Ishikawa (cell line): ENCODE measurements at regions not wholly inside any gene's neighbourhood (a gene's known extent, or its start where the extent isn't known, plus 50 kb on each side); places are given as distances from the start of the nearest gene placed in this dataset.

ENCODE experiments used
- CEBPB ChIP-seq: IDR thresholded peaks from 2 replicates; pipeline ENCODE4 v1.6.1; 2012
- CREB1 ChIP-seq: IDR thresholded peaks from 2 replicates; pipeline ENCODE4 v1.6.1; 2012; ENCODE audit warnings: low read depth
- EGR1 ChIP-seq: IDR thresholded peaks from 2 replicates; pipeline ENCODE4 v1.6.1; 2012
- EP300 ChIP-seq: IDR thresholded peaks from 2 replicates; pipeline ENCODE4 v1.6.1; 2012; ENCODE audit warnings: borderline replicate concordance
- FOXM1 ChIP-seq: IDR thresholded peaks from 2 replicates; pipeline ENCODE4 v1.6.1; 2012; ENCODE audit warnings: low read depth, borderline replicate concordance
- MAX ChIP-seq: IDR thresholded peaks from 2 replicates; pipeline ENCODE4 v1.6.1; 2012
- NFIC ChIP-seq: IDR thresholded peaks from 2 replicates; pipeline ENCODE4 v1.6.1; 2012
- RAD21 ChIP-seq: IDR thresholded peaks from 2 replicates; pipeline ENCODE4 v1.6.1; 2012; ENCODE audit warnings: low read depth
- REST ChIP-seq: IDR thresholded peaks from 2 replicates; pipeline ENCODE4 v1.6.1; 2012; ENCODE audit warnings: low read depth, mild to moderate bottlenecking
- TAF1 ChIP-seq: IDR thresholded peaks from 2 replicates; pipeline ENCODE4 v1.6.1; 2012; ENCODE audit warnings: low read depth, mild to moderate bottlenecking
- TCF12 ChIP-seq: IDR thresholded peaks from 2 replicates; pipeline ENCODE4 v1.6.1; 2012; ENCODE audit warnings: low read depth
- TEAD4 ChIP-seq: IDR thresholded peaks from 2 replicates; pipeline ENCODE4 v1.6.1; 2012
- YY1 ChIP-seq: IDR thresholded peaks from 2 replicates; pipeline ENCODE4 v1.6.1; 2012; ENCODE audit warnings: low read depth
- ZBTB7A ChIP-seq: IDR thresholded peaks from 2 replicates; pipeline ENCODE4 v1.6.1; 2012; ENCODE audit warnings: low read depth
- TF ChIP-seq, protein P1 (sequence below): IDR thresholded peaks from 2 replicates; pipeline ENCODE4 v1.6.1; 2012

DNA sequence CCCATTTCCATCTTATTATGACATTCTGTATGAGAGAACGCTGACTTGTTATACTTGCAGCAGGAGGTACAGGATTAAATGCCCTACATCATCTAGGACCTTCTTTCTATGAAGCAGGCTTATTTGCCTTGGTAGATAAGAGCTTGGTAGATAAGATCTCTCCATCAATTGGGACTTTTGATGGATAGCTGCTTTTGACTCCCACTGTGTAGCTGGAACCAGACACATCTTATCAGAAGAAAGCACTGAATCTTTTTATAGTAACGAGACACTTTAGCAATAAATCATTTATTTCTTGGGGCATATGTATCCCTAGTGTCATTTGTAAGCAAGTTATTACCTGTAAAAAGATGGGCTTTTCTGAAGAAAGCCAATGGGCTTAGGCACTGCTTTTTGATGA lies 613.9 kb downstream of the TECRL start:
- TF ChIP-seq FOXM1 (no peak), REST (no peak), RAD21 (no peak), MAX (no peak), TAF1 (no peak), YY1 (no peak), EGR1 (no peak), CREB1 (no peak), CEBPB (no peak), EP300 (no peak), TEAD4 (no peak), TCF12 (no peak), NFIC (no peak), ZBTB7A (no peak)

GRCh38 chr4:63790377-63790776 lies 618.9 kb downstream of the TECRL start:
- no peak for TF ChIP-seq MAX
- TF ChIP-seq TEAD4, result no peak
- no peak for TF ChIP-seq ZBTB7A
- TF ChIP-seq CEBPB, result no peak
- TF ChIP-seq EGR1, result no peak
- TF ChIP-seq TCF12, result no peak
- TF ChIP-seq REST, result no peak
- TF ChIP-seq RAD21, result no peak
- no peak for TF ChIP-seq FOXM1
- TF ChIP-seq, protein P1, sequence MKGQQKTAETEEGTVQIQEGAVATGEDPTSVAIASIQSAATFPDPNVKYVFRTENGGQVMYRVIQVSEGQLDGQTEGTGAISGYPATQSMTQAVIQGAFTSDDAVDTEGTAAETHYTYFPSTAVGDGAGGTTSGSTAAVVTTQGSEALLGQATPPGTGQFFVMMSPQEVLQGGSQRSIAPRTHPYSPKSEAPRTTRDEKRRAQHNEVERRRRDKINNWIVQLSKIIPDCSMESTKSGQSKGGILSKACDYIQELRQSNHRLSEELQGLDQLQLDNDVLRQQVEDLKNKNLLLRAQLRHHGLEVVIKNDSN, result no peak
- TF ChIP-seq NFIC, result no peak
- no peak for TF ChIP-seq EP300
- TF ChIP-seq YY1, result no peak

DNA sequence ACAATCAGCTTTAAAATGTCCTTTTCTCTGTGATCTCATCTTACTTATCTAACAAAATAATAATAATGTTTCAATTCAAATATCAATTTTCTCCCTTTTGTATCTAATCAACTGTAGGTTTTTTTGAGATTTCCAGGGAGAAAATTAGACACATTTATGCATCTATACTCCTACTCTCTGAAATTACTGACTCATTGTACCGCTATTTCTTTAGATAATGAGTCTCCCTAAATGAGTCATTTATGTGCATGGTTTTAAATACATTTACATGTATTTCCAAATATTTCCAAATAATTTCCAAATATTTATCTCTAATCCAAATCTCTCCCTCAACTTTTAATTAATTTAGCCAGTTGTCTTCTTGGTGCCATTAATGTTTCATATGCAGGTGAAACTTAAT lies 621.0 kb downstream of the TECRL start:
- TF ChIP-seq REST, result no peak
- no peak for TF ChIP-seq FOXM1
- no peak for TF ChIP-seq TAF1
- TF ChIP-seq MAX, result no peak
- no peak for TF ChIP-seq CREB1
- no peak for TF ChIP-seq EP300
- no peak for TF ChIP-seq EGR1
- TF ChIP-seq RAD21, result no peak
- TF ChIP-seq NFIC, result no peak
- TF ChIP-seq TCF12, result no peak
- TF ChIP-seq, protein P1, result no peak
- no peak for TF ChIP-seq YY1
- no peak for TF ChIP-seq CEBPB
- no peak for TF ChIP-seq TEAD4
- TF ChIP-seq ZBTB7A, result no peak

GRCh38 chr4:63787326-63787725 lies 621.9 kb downstream of the TECRL start:
- TF ChIP-seq, protein P1, result no peak
- TF ChIP-seq EGR1 (no peak), EP300 (no peak), MAX (no peak), CREB1 (no peak), CEBPB (no peak)
